Skeletal muscle tissue (tissue), 3 donors: ENCODE measurements at regions not wholly inside any gene's neighbourhood (a gene's known extent, or its start where the extent isn't known, plus 50 kb on each side); places are given as distances from the start of the nearest gene placed in this dataset.

Experiments
- H3K27ac ChIP-seq: one replicate; pipeline ENCODE4 v1.7.0; 2013; ENCODE audit warnings: mild to moderate bottlenecking, low read depth, low read length, inconsistent platforms
- H3K27me3 ChIP-seq, 3 donors: one replicate each; pipeline ENCODE4 v1.7.0; 2013; ENCODE audit warnings: low read length in 3 of 3; ENCODE audit not compliant: control insufficient read depth in 3 of 3, insufficient read depth in 3 of 3
- H3K36me3 ChIP-seq, 3 donors: one replicate each; pipeline ENCODE4 v1.7.0; 2013; ENCODE audit warnings: low read length in 3 of 3; ENCODE audit not compliant: control insufficient read depth in 3 of 3, insufficient read depth in 3 of 3
- H3K4me1 ChIP-seq, 3 donors: one replicate each; pipeline ENCODE4 v1.7.0; 2013; ENCODE audit warnings: low read length in 3 of 3, mild to moderate bottlenecking in 3 of 3; ENCODE audit not compliant: control insufficient read depth in 3 of 3, insufficient read depth in 3 of 3
- H3K4me3 ChIP-seq, 3 donors: one replicate each; pipeline ENCODE4 v1.7.0; 2013; ENCODE audit warnings: low read length in 3 of 3
- H3K9ac ChIP-seq, 3 donors: one replicate each; pipeline ENCODE4 v1.7.0; 2013; ENCODE audit warnings: low read length in 3 of 3, mild to moderate bottlenecking in 3 of 3, moderate library complexity in 2 of 3, low read depth in 1 of 3
- H3K9me3 ChIP-seq, 3 donors: one replicate each; pipeline ENCODE4 v1.7.0; 2013; ENCODE audit warnings: low read length in 3 of 3; ENCODE audit not compliant: control insufficient read depth in 3 of 3
- donor health status: Osteomylitis.

DNA sequence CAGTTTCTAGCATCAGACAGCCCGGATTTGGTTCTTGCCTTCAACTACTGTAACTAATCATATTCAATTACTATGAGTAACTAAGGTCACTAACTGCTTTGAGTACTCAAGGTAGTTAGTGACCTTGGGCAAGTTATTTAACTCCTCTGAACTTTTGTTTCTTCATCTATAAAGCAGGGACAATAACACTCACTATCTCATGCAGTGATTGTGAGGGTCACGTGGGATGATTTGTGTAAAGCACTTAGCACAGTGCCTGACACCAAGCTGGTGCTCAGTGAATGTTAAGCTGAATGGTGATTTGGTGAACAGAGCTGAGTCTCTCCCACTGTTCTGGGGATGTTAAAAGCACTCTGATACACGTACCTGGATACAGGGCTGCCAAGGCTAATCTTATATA is 171.3 kb upstream of the PLXNC1 start:
- Histone ChIP-seq H3K4me1 (peaks cover 16 to 26% (median 25%) of the 10 kb centered on the region in 3 donors), H3K27me3 (no peaks in the 10 kb centered on the region), H3K9ac (no peak overlapping the region), H3K27ac (no peak overlapping the region), H3K4me3 (no peak overlapping the region), H3K36me3 (no peaks in the 10 kb centered on the region), H3K9me3 (no peaks in the 10 kb centered on the region)

DNA sequence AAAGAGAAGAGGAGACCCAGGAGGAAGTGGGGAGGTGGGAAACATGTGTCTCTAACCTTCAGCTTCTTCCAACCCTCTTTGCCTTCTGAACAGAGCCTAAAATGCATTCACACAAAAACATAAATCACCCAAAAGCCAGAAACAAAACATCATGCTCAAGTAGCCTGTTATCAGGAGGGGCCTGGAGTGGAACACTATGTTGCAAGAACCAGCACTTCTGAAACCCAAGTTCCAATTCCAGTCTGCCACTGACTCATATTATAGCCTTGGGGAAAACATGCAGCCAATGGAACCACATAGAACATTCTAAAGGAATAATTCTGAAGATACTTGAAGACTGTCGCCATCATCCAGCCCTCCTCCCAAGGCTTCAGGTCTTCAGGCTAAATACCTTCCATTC is 169.8 kb upstream of the PLXNC1 start:
- Histone ChIP-seq H3K4me1 (peaks cover 15 to 20% (median 20%) of the 10 kb centered on the region in 3 donors), H3K27me3 (no peaks in the 10 kb centered on the region), H3K36me3 (no peaks in the 10 kb centered on the region), H3K9me3 (no peaks in the 10 kb centered on the region), H3K27ac (no peak overlapping the region), H3K4me3 (no peak overlapping the region), H3K9ac (no peak overlapping the region)

DNA sequence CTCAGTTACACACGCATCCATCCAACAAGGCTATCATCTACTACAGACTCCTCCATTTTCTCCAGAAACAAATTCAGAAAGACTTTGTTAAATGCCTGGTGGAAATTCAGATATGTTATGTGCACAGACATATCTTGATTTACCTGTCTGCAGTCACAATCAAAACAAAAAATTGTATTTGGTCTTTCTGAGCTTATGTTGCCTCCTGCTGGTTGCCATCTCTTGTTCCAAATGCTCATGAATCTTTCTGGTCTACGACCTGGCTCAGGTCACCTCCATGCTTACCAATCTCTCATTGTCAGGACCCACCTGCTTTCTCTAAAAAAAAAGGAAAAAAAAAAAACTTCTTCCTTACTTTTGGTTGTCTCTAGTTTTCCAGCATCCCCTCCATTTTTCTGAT is 169.2 kb upstream of the PLXNC1 start:
- Histone ChIP-seq H3K4me1 (peaks cover 12 to 14% (median 13%) of the 10 kb centered on the region in 3 donors), H3K36me3 (no peaks in the 10 kb centered on the region), H3K9ac (no peak overlapping the region), H3K4me3 (no peak overlapping the region), H3K27me3 (no peaks in the 10 kb centered on the region), H3K9me3 (no peaks in the 10 kb centered on the region), H3K27ac (no peak overlapping the region)

DNA sequence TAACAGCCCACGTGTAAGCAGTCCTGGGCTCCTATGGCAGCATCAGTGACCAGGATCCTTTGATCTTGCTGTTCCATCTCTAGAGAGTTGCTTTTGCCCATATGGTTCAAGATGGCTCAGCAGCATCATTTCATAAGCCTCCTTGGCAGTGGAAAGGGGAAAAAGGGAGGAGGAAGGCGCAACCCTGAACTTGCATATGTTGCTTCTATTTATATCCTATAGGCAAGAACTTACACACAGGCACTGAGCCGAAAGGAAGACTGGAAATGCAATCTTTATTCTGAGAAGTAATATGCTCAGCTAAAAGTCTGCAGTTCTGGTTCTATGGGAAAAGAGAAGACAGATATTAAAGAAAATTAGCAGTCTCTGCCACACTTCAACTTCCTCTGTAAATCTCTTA is 167.7 kb upstream of the PLXNC1 start:
- Histone ChIP-seq H3K27me3 (no peaks in the 10 kb centered on the region), H3K9me3 (no peaks in the 10 kb centered on the region), H3K4me1 (peaks cover 2 to 7% (median 4%) of the 10 kb centered on the region in 3 donors), H3K4me3 (no peak overlapping the region), H3K27ac (no peak overlapping the region), H3K36me3 (no peaks in the 10 kb centered on the region), H3K9ac (no peak overlapping the region)

DNA sequence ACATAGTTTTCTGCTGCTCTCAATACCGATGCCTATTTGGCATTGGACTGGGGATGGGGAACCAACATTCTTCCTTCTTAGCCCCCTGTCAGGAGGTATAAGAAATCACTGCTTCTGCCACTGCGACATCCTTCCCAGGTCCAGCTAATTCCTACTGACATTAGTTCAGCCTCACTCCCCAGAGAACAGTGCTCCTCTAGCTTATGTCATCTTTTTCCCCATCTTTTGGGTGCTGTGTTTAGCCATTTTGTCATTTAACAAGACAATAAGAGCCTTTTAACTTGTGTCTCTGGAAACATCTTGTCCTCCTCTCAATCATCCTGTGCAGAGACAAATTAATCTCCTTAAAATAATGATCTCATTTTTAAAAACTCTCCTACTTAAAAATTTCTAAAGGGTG is 167.0 kb upstream of the PLXNC1 start:
- Histone ChIP-seq H3K27me3 (no peaks in the 10 kb centered on the region), H3K9ac (no peak overlapping the region), H3K9me3 (no peaks in the 10 kb centered on the region), H3K4me3 (no peak overlapping the region), H3K36me3 (no peaks in the 10 kb centered on the region), H3K4me1 (peaks cover 2 to 7% (median 4%) of the 10 kb centered on the region in 3 donors), H3K27ac (no peak overlapping the region)

DNA sequence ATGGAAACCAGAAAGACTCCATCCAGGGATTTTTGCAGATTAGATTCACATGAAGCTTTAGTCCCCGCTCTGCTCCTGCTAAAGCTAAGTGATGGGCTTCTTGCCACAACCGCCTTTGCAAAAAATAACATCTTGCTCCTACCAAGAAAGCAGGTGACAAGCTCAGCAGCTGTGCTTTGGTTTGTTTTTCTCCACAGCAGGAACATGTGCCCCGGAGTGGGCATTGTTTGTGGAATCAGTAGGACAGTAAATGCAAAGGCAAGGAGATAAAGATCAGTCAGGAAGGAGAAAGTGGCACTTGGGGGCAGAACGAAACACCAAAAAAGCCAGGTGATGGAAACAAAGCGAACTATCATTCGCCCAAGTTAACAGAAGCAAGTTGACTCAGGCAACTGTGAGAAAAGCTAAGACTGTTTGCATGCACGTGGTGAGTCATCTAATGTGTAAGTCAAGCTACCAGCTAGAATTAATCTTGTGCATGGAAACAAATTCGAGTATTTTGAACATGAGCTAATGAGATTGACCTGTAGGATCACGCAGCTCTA is 165.5 kb upstream of the PLXNC1 start:
- H3K27ac ChIP-seq, result no peak overlapping the region
- H3K36me3 ChIP-seq, result no peaks in the 10 kb centered on the region
- no peaks in the 10 kb centered on the region for H3K9me3 ChIP-seq
- no peak overlapping the region for H3K9ac ChIP-seq
- no peaks in the 10 kb centered on the region for H3K27me3 ChIP-seq
- H3K4me1 ChIP-seq, result peaks cover 2 to 7% (median 4%) of the 10 kb centered on the region in 3 donors
- H3K4me3 ChIP-seq, result no peak overlapping the region

DNA sequence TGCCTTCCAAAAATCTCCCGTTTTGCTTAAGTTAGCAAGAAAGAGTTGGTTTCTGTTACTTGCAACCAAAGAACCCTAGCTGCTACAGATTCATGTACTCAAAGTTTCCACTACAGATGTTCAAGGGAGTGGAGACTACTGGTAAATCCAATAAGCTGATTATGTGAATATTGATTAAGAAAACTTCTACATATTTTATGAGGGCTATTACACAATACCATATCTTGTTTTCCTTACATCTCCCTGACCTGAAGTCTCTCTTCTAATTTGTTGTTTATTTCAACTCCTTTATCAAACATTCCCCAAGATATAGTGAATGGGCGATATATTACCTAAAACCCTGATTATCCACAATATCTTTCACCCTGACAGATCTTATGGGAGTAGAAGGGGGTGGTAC is 164.4 kb upstream of the PLXNC1 start:
- no peaks in the 10 kb centered on the region for H3K9me3 ChIP-seq
- no peaks in the 10 kb centered on the region for H3K36me3 ChIP-seq
- H3K27ac ChIP-seq, result no peak overlapping the region
- H3K4me3 ChIP-seq, result no peak overlapping the region
- no peaks in the 10 kb centered on the region for H3K27me3 ChIP-seq
- H3K9ac ChIP-seq, result no peak overlapping the region
- peaks cover 2 to 7% (median 4%) of the 10 kb centered on the region in 3 donors for H3K4me1 ChIP-seq

DNA sequence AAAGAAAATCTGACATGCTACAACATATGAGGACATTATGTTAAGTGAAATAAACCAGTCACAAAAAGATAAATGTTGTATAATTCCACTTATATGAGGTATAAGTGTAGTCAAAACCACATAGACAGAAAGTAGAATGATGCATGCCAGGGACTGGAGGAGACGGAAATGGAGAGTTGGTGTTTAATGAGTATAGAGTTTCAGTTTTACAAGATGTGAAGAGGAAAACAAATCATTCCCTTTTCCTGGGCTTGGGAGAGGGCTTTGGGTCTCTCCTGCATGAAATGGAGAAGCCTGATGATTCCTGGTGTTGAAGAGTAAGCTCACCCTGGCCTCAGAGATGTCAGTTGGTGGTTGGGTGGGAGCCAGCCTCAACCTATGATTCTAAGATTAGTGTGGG is 158.4 kb upstream of the PLXNC1 start:
- H3K36me3 ChIP-seq, result no peaks in the 10 kb centered on the region
- peaks cover 4 to 9% (median 7%) of the 10 kb centered on the region in 3 donors for H3K4me1 ChIP-seq
- H3K4me3 ChIP-seq, result no peak overlapping the region
- no peak overlapping the region for H3K27ac ChIP-seq
- H3K9me3 ChIP-seq, result no peaks in the 10 kb centered on the region
- no peak overlapping the region for H3K9ac ChIP-seq
- no peaks in the 10 kb centered on the region for H3K27me3 ChIP-seq

DNA sequence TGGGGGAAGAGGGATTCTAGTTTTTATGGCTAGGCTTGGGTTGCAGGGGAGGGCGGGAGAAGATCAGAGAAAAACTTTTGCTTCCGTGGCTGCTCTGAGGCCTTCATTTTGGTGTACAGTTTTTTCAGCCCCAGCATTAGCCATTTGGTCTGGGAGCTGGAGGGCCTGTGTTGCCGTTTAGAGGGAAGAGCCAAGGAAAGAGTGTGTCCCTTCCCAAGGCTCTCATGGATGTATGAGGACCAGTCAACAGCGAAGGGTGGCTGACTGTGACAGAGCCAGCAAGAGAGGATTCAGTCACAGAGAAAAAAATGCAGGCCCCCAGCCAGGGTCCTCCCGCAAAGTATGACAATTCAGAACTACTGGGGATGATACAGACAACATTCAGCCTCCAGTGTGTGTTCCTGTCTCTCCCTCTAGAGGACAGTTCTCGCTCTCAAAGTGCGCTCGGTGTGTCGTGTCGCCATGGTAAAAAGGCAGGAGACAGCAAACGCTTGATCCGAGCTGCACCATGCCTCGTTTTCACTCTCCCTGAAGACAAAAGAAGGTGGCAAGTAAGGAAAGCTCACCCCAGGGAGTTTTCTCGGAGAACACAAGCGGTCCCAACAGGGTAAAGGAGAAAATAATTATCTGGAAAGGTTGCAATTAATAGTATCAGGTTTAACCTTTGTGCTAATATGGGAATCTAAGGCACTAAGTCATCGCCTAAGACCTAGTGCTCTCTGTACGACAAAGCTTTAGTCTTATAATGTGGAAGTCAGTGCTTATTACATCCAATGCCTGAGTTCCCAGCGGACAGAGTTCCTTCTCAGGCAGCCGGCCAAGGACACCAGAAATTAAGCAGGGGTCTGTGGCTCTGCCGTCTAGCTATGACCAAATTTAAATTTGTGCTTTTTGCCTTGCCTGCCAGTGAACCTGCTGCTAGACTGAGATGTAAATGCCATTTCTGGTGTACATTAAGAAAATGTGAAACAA is 157.3 kb upstream of the PLXNC1 start:
- H3K9ac ChIP-seq, result peak overlapping the region in 2 of 3 donors; percentile 46 to 54
- H3K4me3 ChIP-seq, result peak overlapping the region; percentile 47 to 62 (median 59)
- no peaks in the 10 kb centered on the region for H3K27me3 ChIP-seq
- H3K9me3 ChIP-seq, result no peaks in the 10 kb centered on the region
- peaks cover 4 to 9% (median 7%) of the 10 kb centered on the region in 3 donors for H3K4me1 ChIP-seq
- H3K27ac ChIP-seq, result no peak overlapping the region
- H3K36me3 ChIP-seq, result no peaks in the 10 kb centered on the region

DNA sequence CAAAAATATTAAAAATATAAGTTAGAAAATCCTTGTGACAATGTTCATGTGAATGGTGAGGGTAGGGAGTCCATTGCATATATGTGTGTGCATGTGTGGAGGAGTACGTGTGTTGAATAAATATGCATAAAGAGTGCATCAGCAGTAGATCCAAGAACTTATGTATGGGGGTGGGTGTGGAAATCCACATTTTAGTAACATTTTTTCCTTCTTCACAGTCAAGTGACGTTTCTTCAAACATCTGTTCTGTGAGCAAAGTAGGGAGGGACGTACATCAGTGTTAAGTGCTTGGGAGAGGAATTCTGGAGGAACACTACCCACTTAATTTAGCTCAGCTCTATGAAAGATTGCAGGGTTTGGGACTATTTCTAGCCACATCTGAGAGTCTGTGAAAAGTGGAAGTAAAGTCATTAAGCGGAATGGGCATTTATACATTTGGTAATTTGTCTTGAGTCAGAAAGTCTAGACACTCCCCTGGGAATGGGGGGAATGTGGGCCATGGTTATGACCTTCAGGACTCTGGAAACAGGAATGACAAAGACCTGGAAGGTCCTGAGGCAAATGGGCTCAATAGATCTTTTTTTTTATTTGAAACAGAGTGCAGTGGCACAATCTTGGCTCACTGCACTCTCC is 156.4 kb upstream of the PLXNC1 start:
- Histone ChIP-seq H3K9ac (peak overlapping the region in 1 of 3 donors; percentile 46), H3K36me3 (no peaks in the 10 kb centered on the region), H3K27ac (no peak overlapping the region), H3K4me3 (no peak overlapping the region), H3K27me3 (no peaks in the 10 kb centered on the region), H3K9me3 (no peaks in the 10 kb centered on the region), H3K4me1 (peaks cover 4 to 9% (median 7%) of the 10 kb centered on the region in 3 donors)
